Naive thymus-derived CD8-positive, alpha-beta T cell (primary cell): ENCODE measurements at regions not wholly inside any gene's neighbourhood (a gene's known extent, or its start where the extent isn't known, plus 50 kb on each side); places are given as distances from the start of the nearest gene placed in this dataset.

Experiments
- ATAC-seq, 2 donors: fragments of 150-1000 bp; cut with Tn5 transposase in 1 of 2; sonication (Bioruptor Pico), chemical (Tn5 transposase) in 1 of 2; 1 replicate in 1 of 2; 2 replicates in 1 of 2; pipeline ENCODE4 v1.10.0; 2021; ENCODE audit warnings: mild to moderate bottlenecking in 2 of 2, moderate library complexity in 2 of 2
- POLR2A ChIA-PET: fragments of 350-600 bp; sonication (Branson Sonifier 250); formaldehyde crosslinking; loops from one replicate; lab custom pipeline; 2021; ENCODE audit warnings: antibody characterized with exemption; lab: Charles Lee
- DNase-seq, 10 donors: peaks; one replicate each; pipeline versions ENCODE4 v3.0.0 to v3.0.0-alpha.2; 2020 to 2022
- H3K27ac Mint-ChIP-seq, 10 donors: one replicate each; pipeline ENCODE4 v1.8.0; 2020 to 2022; ENCODE audit warnings: mild to moderate bottlenecking in 10 of 10, mixed read lengths in 10 of 10, moderate library complexity in 4 of 10, inconsistent platforms in 1 of 10
- H3K27me3 Mint-ChIP-seq, 5 donors: one replicate each; pipeline ENCODE4 v1.8.0; 2021 to 2022; ENCODE audit warnings: mixed read lengths in 5 of 5
- H3K36me3 Mint-ChIP-seq, 3 donors: one replicate each; pipeline ENCODE4 v1.8.0; 2020 to 2022; ENCODE audit warnings: mixed read lengths in 3 of 3, mild to moderate bottlenecking in 2 of 3, inconsistent platforms in 1 of 3
- H3K4me1 Mint-ChIP-seq, 4 donors: one replicate each; pipeline ENCODE4 v1.8.0; 2021 to 2022; ENCODE audit warnings: mixed read lengths in 4 of 4
- H3K4me3 Mint-ChIP-seq, 10 donors: one replicate each; pipeline ENCODE4 v1.8.0; 2020 to 2022; ENCODE audit warnings: mild to moderate bottlenecking in 10 of 10, mixed read lengths in 10 of 10, moderate library complexity in 6 of 10, inconsistent platforms in 1 of 10
- H3K9me3 Mint-ChIP-seq, 9 donors: one replicate each; pipeline ENCODE4 v1.8.0; 2020 to 2022; ENCODE audit warnings: mixed read lengths in 9 of 9, mild to moderate bottlenecking in 3 of 9, inconsistent platforms in 1 of 9, moderate library complexity in 1 of 9

- H3K27me3 Mint-ChIP-seq, result peaks cover 0 to 1% (median 0%) of the 10 kb centered on the region in 5 donors
- peaks cover 0 to 2% (median 0%) of the 10 kb centered on the region in 3 donors for H3K36me3 Mint-ChIP-seq
- no peak overlapping the region for H3K27ac Mint-ChIP-seq
- no peaks in the 10 kb centered on the region for H3K4me1 Mint-ChIP-seq
- no peak for ATAC-seq
- POLR2A ChIA-PET, result no interaction called here
- DNase-seq, result no peak
- no peak overlapping the region for H3K4me3 Mint-ChIP-seq
- peaks cover 0 to 33% (median 8%) of the 10 kb centered on the region in 9 donors for H3K9me3 Mint-ChIP-seq
Measured at GRCh38 chr2:220417503-220417902, 790.1 kb downstream of the SLC4A3 start.

GRCh38 chr2:220419647-220420046, 792.2 kb downstream of the SLC4A3 start:
- H3K4me1 Mint-ChIP-seq, result no peaks in the 10 kb centered on the region
- H3K27ac Mint-ChIP-seq, result no peak overlapping the region
- peaks cover 0 to 18% (median 5%) of the 10 kb centered on the region in 9 donors for H3K9me3 Mint-ChIP-seq
- DNase-seq, result no peak
- no peak overlapping the region for H3K4me3 Mint-ChIP-seq
- POLR2A ChIA-PET, result no interaction called here
- ATAC-seq, result no peak
- H3K36me3 Mint-ChIP-seq, result peaks cover 0 to 6% (median 0%) of the 10 kb centered on the region in 3 donors
- H3K27me3 Mint-ChIP-seq, result no peaks in the 10 kb centered on the region

- DNase-seq (no peak), ATAC-seq (no peak)
- POLR2A ChIA-PET, result no interaction called here
- H3K27me3 Mint-ChIP-seq, result no peaks in the 10 kb centered on the region
- no peak overlapping the region for H3K27ac Mint-ChIP-seq
- H3K9me3 Mint-ChIP-seq, result peaks cover 0 to 15% (median 5%) of the 10 kb centered on the region in 9 donors
- peaks cover 0 to 6% (median 0%) of the 10 kb centered on the region in 3 donors for H3K36me3 Mint-ChIP-seq
- H3K4me1 Mint-ChIP-seq, result no peaks in the 10 kb centered on the region
- H3K4me3 Mint-ChIP-seq, result no peak overlapping the region
Measured at GRCh38 chr2:220420820-220421219, 793.4 kb downstream of the SLC4A3 start.

GRCh38 chr2:220422676-220423075, 795.2 kb downstream of the SLC4A3 start:
- no peak overlapping the region for H3K27ac Mint-ChIP-seq
- no peaks in the 10 kb centered on the region for H3K4me1 Mint-ChIP-seq
- H3K36me3 Mint-ChIP-seq, result peaks cover 0 to 6% (median 0%) of the 10 kb centered on the region in 3 donors
- no peak for DNase-seq
- H3K27me3 Mint-ChIP-seq, result no peaks in the 10 kb centered on the region
- H3K4me3 Mint-ChIP-seq, result no peak overlapping the region
- POLR2A ChIA-PET, result no interaction called here
- peaks cover 0 to 15% (median 5%) of the 10 kb centered on the region in 9 donors for H3K9me3 Mint-ChIP-seq
- ATAC-seq, result no peak

GRCh38 chr2:220424561-220424960, 797.1 kb downstream of the SLC4A3 start:
- Mint-ChIP-seq H3K27me3 (no peaks in the 10 kb centered on the region), H3K4me3 (no peak overlapping the region), H3K4me1 (no peaks in the 10 kb centered on the region), H3K9me3 (peaks cover 0 to 15% (median 5%) of the 10 kb centered on the region in 9 donors), H3K36me3 (peaks cover 0 to 6% (median 0%) of the 10 kb centered on the region in 3 donors), H3K27ac (no peak overlapping the region)
- no peak for DNase-seq
- ATAC-seq, result no peak
- POLR2A ChIA-PET, result no interaction called here

- POLR2A ChIA-PET, result no interaction called here
- Mint-ChIP-seq H3K4me1 (no peaks in the 10 kb centered on the region), H3K27me3 (no peaks in the 10 kb centered on the region), H3K9me3 (peaks cover 0 to 16% (median 0%) of the 10 kb centered on the region in 9 donors), H3K4me3 (no peak overlapping the region), H3K27ac (no peak overlapping the region), H3K36me3 (no peaks in the 10 kb centered on the region)
- DNase-seq (no peak), ATAC-seq (no peak)
Measured at GRCh38 chr2:220432645-220433044, 805.2 kb downstream of the SLC4A3 start.

GRCh38 chr2:220433131-220433530, 805.7 kb downstream of the SLC4A3 start:
- Mint-ChIP-seq H3K27me3 (no peaks in the 10 kb centered on the region), H3K4me1 (no peaks in the 10 kb centered on the region), H3K9me3 (peaks cover 0 to 16% (median 0%) of the 10 kb centered on the region in 9 donors), H3K36me3 (no peaks in the 10 kb centered on the region), H3K4me3 (no peak overlapping the region), H3K27ac (no peak overlapping the region)
- DNase-seq (no peak), ATAC-seq (no peak)
- POLR2A ChIA-PET, result no interaction called here

- ATAC-seq, result no peak
- no peak overlapping the region for H3K27ac Mint-ChIP-seq
- no peak for DNase-seq
- no peaks in the 10 kb centered on the region for H3K4me1 Mint-ChIP-seq
- H3K36me3 Mint-ChIP-seq, result no peaks in the 10 kb centered on the region
- H3K4me3 Mint-ChIP-seq, result no peak overlapping the region
- POLR2A ChIA-PET, result no interaction called here
- no peaks in the 10 kb centered on the region for H3K27me3 Mint-ChIP-seq
- peaks cover 0 to 16% (median under 1%) of the 10 kb centered on the region in 9 donors for H3K9me3 Mint-ChIP-seq
Measured at GRCh38 chr2:220434385-220434784, 807.0 kb downstream of the SLC4A3 start.

- no peak for ATAC-seq
Measured at GRCh38 chr2:220437938-220438337, 810.5 kb downstream of the SLC4A3 start.

GRCh38 chr2:220440731-220441130, 813.3 kb downstream of the SLC4A3 start:
- no peaks in the 10 kb centered on the region for H3K27me3 Mint-ChIP-seq
- H3K36me3 Mint-ChIP-seq, result no peaks in the 10 kb centered on the region
- POLR2A ChIA-PET, result no interaction called here
- H3K4me3 Mint-ChIP-seq, result no peak overlapping the region
- peaks cover 0 to 18% (median 0%) of the 10 kb centered on the region in 9 donors for H3K9me3 Mint-ChIP-seq
- no peak overlapping the region for H3K27ac Mint-ChIP-seq
- DNase-seq, result no peak
- ATAC-seq, result no peak
- no peaks in the 10 kb centered on the region for H3K4me1 Mint-ChIP-seq

More at GRCh38 chr2:220437938-220438337, 810.5 kb downstream of the SLC4A3 start:
- H3K27me3 Mint-ChIP-seq, result no peaks in the 10 kb centered on the region
- DNase-seq, result no peak
- H3K27ac Mint-ChIP-seq, result no peak overlapping the region
- no peaks in the 10 kb centered on the region for H3K36me3 Mint-ChIP-seq
- POLR2A ChIA-PET, result no interaction called here
- H3K9me3 Mint-ChIP-seq, result peaks cover 0 to 19% (median 0%) of the 10 kb centered on the region in 9 donors
- H3K4me3 Mint-ChIP-seq, result no peak overlapping the region
- H3K4me1 Mint-ChIP-seq, result no peaks in the 10 kb centered on the region

- Mint-ChIP-seq H3K4me1 (no peaks in the 10 kb centered on the region), H3K9me3 (peaks cover 0 to 18% (median 2%) of the 10 kb centered on the region in 9 donors), H3K36me3 (no peaks in the 10 kb centered on the region), H3K27me3 (no peaks in the 10 kb centered on the region), H3K27ac (no peak overlapping the region), H3K4me3 (no peak overlapping the region)
- DNase-seq (no peak), ATAC-seq (no peak)
- POLR2A ChIA-PET, result no interaction called here
Measured at GRCh38 chr2:220441404-220441803, 814.0 kb downstream of the SLC4A3 start.

GRCh38 chr2:220442012-220442411, 814.6 kb downstream of the SLC4A3 start:
- H3K4me1 Mint-ChIP-seq, result no peaks in the 10 kb centered on the region

GRCh38 chr2:220445429-220446105, 818.1 kb downstream of the SLC4A3 start:
- no peak for ATAC-seq
- POLR2A ChIA-PET, result no interaction called here
- no peak overlapping the region for H3K27ac Mint-ChIP-seq
- H3K36me3 Mint-ChIP-seq, result no peaks in the 10 kb centered on the region
- H3K4me3 Mint-ChIP-seq, result no peak overlapping the region
- peaks cover 0 to 1% (median 0%) of the 10 kb centered on the region in 5 donors for H3K27me3 Mint-ChIP-seq
- H3K9me3 Mint-ChIP-seq, result peaks cover 0 to 13% (median 4%) of the 10 kb centered on the region in 9 donors
- DNase-seq, result no peak
- no peaks in the 10 kb centered on the region for H3K4me1 Mint-ChIP-seq

More at GRCh38 chr2:220442012-220442411, 814.6 kb downstream of the SLC4A3 start:
- Mint-ChIP-seq H3K9me3 (peaks cover 0 to 18% (median 3%) of the 10 kb centered on the region in 9 donors), H3K4me3 (no peak overlapping the region), H3K27ac (no peak overlapping the region), H3K36me3 (no peaks in the 10 kb centered on the region), H3K27me3 (no peaks in the 10 kb centered on the region)
- POLR2A ChIA-PET, result no interaction called here
- ATAC-seq (no peak), DNase-seq (no peak)
